Chondrocyte (in vitro differentiated cells): ENCODE measurements at regions not wholly inside any gene's neighbourhood (a gene's known extent, or its start where the extent isn't known, plus 50 kb on each side); places are given as distances from the start of the nearest gene placed in this dataset.
A peak's percentile ranks its signal among the peaks of the same experiment; 100 is the strongest.

Experiments used
- DNase-seq: peaks from one replicate; pipeline ENCODE4 v3.0.0; 2021; ENCODE audit warnings: mixed read lengths, low spot score
- H3K27ac Mint-ChIP-seq: one replicate; pipeline ENCODE4 v1.8.0; 2021; ENCODE audit warnings: mild to moderate bottlenecking, moderate library complexity, mixed read lengths; ENCODE audit not compliant: unreplicated experiment
- H3K27me3 Mint-ChIP-seq: 2 replicates; pipeline ENCODE4 v1.8.0; 2021; ENCODE audit warnings: low read depth, mixed read lengths
- H3K36me3 Mint-ChIP-seq: 2 replicates; pipeline ENCODE4 v1.8.0; 2021; ENCODE audit warnings: low read depth, mixed read lengths
- H3K4me1 Mint-ChIP-seq: 2 replicates; pipeline ENCODE4 v1.8.0; 2021; ENCODE audit warnings: low read depth, mild to moderate bottlenecking, mixed read lengths
- H3K4me3 Mint-ChIP-seq: one replicate; pipeline ENCODE4 v1.8.0; 2021; ENCODE audit warnings: mild to moderate bottlenecking, moderate library complexity, mixed read lengths; ENCODE audit not compliant: unreplicated experiment
- H3K9me3 Mint-ChIP-seq: 2 replicates; pipeline ENCODE4 v1.8.0; 2021; ENCODE audit warnings: low read depth, mixed read lengths
- CTCF ChIP-seq: fragments of 200-600 bp; sonication (generic); IDR thresholded peaks from 2 replicates; pipeline ENCODE4 v1.5.0; 2021; ENCODE audit warnings: antibody characterized with exemption, mild to moderate bottlenecking, moderate library complexity

- no peaks in the 10 kb centered on the region for H3K36me3 Mint-ChIP-seq
- no peaks in the 10 kb centered on the region for H3K9me3 Mint-ChIP-seq
- H3K4me3 Mint-ChIP-seq = no peak overlapping the region
- peaks cover 8% of the 10 kb centered on the region for H3K4me1 Mint-ChIP-seq
- no peak for DNase-seq
- H3K27ac Mint-ChIP-seq = no peak overlapping the region
- no peaks in the 10 kb centered on the region for H3K27me3 Mint-ChIP-seq
- TF ChIP-seq CTCF = peak; percentile 87
These were observed 108.8 kb downstream of the SLC4A3 start for GRCh38 chr2:219736209-219736608.

DNA sequence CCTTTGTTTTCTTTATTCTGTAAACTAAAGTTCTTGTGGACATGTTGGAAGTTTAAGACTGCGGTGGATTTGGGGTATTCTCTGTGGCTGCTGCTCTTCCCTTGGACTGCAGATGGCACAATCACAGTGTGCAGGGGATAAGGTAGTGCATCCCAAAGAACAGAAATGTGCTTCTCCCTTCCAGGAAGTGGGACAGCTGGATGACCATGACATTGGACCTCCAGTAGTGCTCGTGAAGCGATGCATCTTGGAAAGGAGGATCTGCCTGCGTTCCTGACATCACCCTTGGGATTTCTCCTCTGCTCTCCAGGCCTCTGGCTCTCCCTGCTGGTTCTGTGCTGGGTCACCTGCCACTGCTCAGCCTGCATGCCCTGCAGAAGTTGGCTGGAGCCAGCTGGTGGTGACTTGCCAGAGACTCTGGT, 109.9 kb downstream of the SLC4A3 start:
- no peaks in the 10 kb centered on the region for H3K9me3 Mint-ChIP-seq
- H3K27ac Mint-ChIP-seq = no peak overlapping the region
- peaks cover 3% of the 10 kb centered on the region for H3K27me3 Mint-ChIP-seq
- no peaks in the 10 kb centered on the region for H3K36me3 Mint-ChIP-seq
- peak; percentile 82 for TF ChIP-seq CTCF
- no peak for DNase-seq
- peaks cover 8% of the 10 kb centered on the region for H3K4me1 Mint-ChIP-seq
- no peak overlapping the region for H3K4me3 Mint-ChIP-seq

DNA sequence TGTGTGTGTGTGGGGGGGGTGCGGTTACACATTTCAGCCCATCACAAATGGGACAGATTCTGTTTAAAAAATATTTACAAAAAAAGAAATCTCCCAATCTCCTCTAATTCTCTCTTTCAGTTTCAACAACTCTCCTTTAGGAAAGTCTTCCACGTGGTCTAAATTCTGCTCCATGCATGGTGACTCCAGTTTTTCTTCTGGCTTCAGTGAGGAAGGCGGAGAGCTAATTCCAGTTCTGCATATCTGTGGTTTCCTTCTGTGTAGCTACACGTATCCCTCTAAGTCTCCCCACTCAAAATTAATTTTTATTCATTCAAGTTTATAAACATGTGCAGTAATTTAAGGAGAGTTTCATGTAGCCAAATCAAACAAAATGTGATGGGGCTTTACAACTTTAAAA, 111.6 kb downstream of the SLC4A3 start:
- no peak for TF ChIP-seq CTCF
- Mint-ChIP-seq H3K36me3 (no peaks in the 10 kb centered on the region), H3K27me3 (peaks cover 7% of the 10 kb centered on the region), H3K4me1 (peaks cover 4% of the 10 kb centered on the region), H3K4me3 (no peak overlapping the region), H3K27ac (no peak overlapping the region), H3K9me3 (no peaks in the 10 kb centered on the region)
- DNase-seq = no peak

DNA sequence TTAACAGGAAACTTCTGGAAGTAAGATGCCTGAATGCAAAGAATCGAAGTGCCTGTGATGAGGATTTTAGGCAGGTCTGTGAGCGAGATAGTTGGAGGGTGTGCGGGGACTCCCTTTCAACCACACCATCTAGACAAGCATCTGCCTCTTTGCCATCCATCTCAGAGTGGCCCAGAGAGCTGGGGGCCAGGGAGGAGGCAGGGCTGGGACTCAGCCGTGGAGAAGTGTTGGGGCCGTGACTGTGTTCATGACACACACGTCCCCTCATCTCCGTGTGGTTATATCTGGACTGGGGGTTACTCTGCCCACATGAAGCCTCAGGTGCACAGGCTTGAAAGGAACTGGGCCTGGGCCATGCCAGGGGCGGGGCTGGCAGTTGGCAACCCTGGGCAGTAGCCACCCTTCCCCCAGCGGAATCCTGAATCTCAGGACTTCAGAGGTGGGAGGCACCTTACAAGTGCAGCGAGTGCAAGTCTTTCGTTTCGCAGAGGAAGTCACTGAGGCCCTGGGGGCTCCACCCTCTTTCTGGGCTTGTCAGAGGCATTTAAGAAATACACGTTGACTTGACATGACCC, 112.5 kb downstream of the SLC4A3 start:
- Mint-ChIP-seq H3K4me1 (peaks cover 4% of the 10 kb centered on the region), H3K4me3 (no peak overlapping the region), H3K36me3 (no peaks in the 10 kb centered on the region), H3K9me3 (no peaks in the 10 kb centered on the region), H3K27ac (no peak overlapping the region), H3K27me3 (peaks cover 11% of the 10 kb centered on the region)
- DNase-seq = no peak
- no peak for TF ChIP-seq CTCF

DNA sequence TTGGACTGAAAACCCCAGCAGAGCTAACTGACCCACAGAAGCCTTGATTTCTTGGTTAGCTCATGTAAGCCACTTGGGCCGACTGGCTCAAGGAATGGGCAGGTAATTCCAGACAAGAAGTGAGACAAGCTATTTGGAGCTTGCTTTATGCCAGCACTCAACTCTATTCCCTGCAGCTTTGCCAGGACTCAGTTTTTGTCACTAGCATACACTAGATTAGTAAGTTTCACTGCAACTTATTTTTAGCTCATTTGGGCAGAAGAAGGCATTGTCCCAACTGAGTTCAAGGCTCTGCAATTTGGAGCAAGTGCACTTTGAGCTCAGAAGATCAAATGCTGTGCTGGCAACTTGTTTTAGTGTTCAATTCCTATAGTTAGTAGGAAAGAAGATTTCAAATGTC, 116.1 kb downstream of the SLC4A3 start:
- no peak for DNase-seq
- no peak overlapping the region for H3K4me3 Mint-ChIP-seq
- TF ChIP-seq CTCF = no peak
- H3K27me3 Mint-ChIP-seq = peaks cover 11% of the 10 kb centered on the region
- H3K4me1 Mint-ChIP-seq = peaks cover 4% of the 10 kb centered on the region
- H3K9me3 Mint-ChIP-seq = no peaks in the 10 kb centered on the region
- H3K27ac Mint-ChIP-seq = no peak overlapping the region
- no peaks in the 10 kb centered on the region for H3K36me3 Mint-ChIP-seq
